ENCODE measurements at regions not wholly inside any gene's neighbourhood (a gene's known extent, or its start where the extent isn't known, plus 50 kb on each side); places are given as distances from the start of the nearest gene placed in this dataset.

- DNase-seq = no peak
- Histone ChIP-seq H3K9me3 (peaks cover 0 to 29% (median 10%) of the 10 kb centered on the region in 4 donors), H3K27ac (no peak overlapping the region), H3K4me3 (no peak overlapping the region), H3K27me3 (no peaks in the 10 kb centered on the region), H3K4me1 (no peaks in the 10 kb centered on the region), H3K36me3 (no peaks in the 10 kb centered on the region)
- intact Hi-C loops (cut with DNase I; ENCODE audit: low total_unique reads) = no loop called here
- WGBS, 5 donors = 88 to 97% (median 94%) methylated on average over 2 of the region's 2 CpGs
- TF ChIP-seq EP300 (IDR thresholded peaks at IDR 0.05) = no peak
- no peak for TF ChIP-seq CTCF (IDR thresholded peaks at IDR 0.05)
- no peak for TF ChIP-seq POLR2AphosphoS5 (IDR thresholded peaks at IDR 0.05)
- TF ChIP-seq POLR2A (IDR thresholded peaks at IDR 0.05) = no peak
Measured at GRCh38 chr7:40935435-40935834, 767.5 kb downstream of the INHBA start.

GRCh38 chr7:40923626-40924025 lies 779.3 kb downstream of the INHBA start:
- Histone ChIP-seq H3K4me3 (no peak overlapping the region), H3K27ac (no peak overlapping the region), H3K27me3 (no peaks in the 10 kb centered on the region), H3K9me3 (peaks cover 0 to 2% (median 0%) of the 10 kb centered on the region in 4 donors), H3K4me1 (peaks cover 0 to 5% (median 0%) of the 10 kb centered on the region in 4 donors), H3K36me3 (no peaks in the 10 kb centered on the region)
- WGBS, 5 donors = 43 to 70% (median 58%) methylated on average over 1 of the region's 1 CpG
- intact Hi-C loops (cut with DNase I; ENCODE audit: low total_unique reads) = no loop called here
- no peak for TF ChIP-seq POLR2A (IDR thresholded peaks at IDR 0.05)
- TF ChIP-seq CTCF (IDR thresholded peaks at IDR 0.05) = no peak
- no peak for TF ChIP-seq EP300 (IDR thresholded peaks at IDR 0.05)
- TF ChIP-seq POLR2AphosphoS5 (IDR thresholded peaks at IDR 0.05) = no peak
- DNase-seq = no peak

GRCh38 chr7:40922316-40922670 lies 780.6 kb downstream of the INHBA start:
- Histone ChIP-seq H3K4me1 (peaks cover 0 to 8% (median 0%) of the 10 kb centered on the region in 4 donors), H3K36me3 (no peaks in the 10 kb centered on the region), H3K27me3 (no peaks in the 10 kb centered on the region), H3K9me3 (no peaks in the 10 kb centered on the region), H3K27ac (no peak overlapping the region), H3K4me3 (no peak overlapping the region)
- DNase-seq = no peak
- TF ChIP-seq CTCF (IDR thresholded peaks at IDR 0.05) (no peak), POLR2A (IDR thresholded peaks at IDR 0.05) (no peak), POLR2AphosphoS5 (IDR thresholded peaks at IDR 0.05) (no peak), EP300 (IDR thresholded peaks at IDR 0.05) (no peak)
- 60 to 82% (median 76%) methylated on average over 1 of the region's 1 CpG for WGBS, 5 donors
- intact Hi-C loops (cut with DNase I; ENCODE audit: low total_unique reads) = no loop called here

GRCh38 chr7:40921589-40922315 lies 781.1 kb downstream of the INHBA start:
- TF ChIP-seq EP300 (IDR thresholded peaks at IDR 0.05) = no peak
- TF ChIP-seq POLR2AphosphoS5 (IDR thresholded peaks at IDR 0.05) = no peak
- TF ChIP-seq CTCF (IDR thresholded peaks at IDR 0.05) = no peak
- TF ChIP-seq POLR2A (IDR thresholded peaks at IDR 0.05) = no peak
- no peak for DNase-seq

More at GRCh38 chr7:40921589-40922315, 781.1 kb downstream of the INHBA start:
- no peak overlapping the region for H3K4me3 ChIP-seq
- 56 to 79% (median 62%) methylated on average over 7 of the region's 7 CpGs for WGBS, 5 donors
- H3K9me3 ChIP-seq = no peaks in the 10 kb centered on the region
- no peaks in the 10 kb centered on the region for H3K27me3 ChIP-seq
- no peaks in the 10 kb centered on the region for H3K36me3 ChIP-seq
- H3K27ac ChIP-seq = no peak overlapping the region
- intact Hi-C loops (cut with DNase I; ENCODE audit: low total_unique reads) = no loop called here
- H3K4me1 ChIP-seq = peaks cover 0 to 8% (median 0%) of the 10 kb centered on the region in 4 donors

Data from stomach (tissue), 8 donors.